ENCODE measurements at regions not wholly inside any gene's neighbourhood (a gene's known extent, or its start where the extent isn't known, plus 50 kb on each side); places are given as distances from the start of the nearest gene placed in this dataset.

DNA sequence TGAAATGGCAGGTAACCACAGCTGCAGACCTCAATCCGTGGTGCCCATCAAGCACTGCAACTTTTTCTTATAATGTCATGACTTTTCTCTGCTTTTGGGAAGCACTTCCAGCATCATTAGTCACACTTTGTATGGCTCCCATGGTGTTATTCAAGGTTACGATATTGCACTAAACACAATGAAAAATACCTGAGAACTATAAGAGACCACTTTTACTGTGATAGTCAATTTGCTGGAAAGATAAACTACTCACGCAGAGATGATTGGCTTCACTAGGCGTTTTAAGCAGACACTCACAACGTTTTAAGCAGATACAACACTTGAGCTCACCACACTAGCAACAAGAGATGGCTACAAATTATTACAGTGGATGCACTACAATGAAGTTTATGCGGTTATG is 103.2 kb upstream of the CHRM3 start:
- no peak for TF ChIP-seq ZNF274 (IDR thresholded peaks at IDR 0.05; ENCODE audit: low read depth, low read length)
- no peak overlapping the region for H3K4me3 ChIP-seq (ENCODE audit: low read length)

DNA sequence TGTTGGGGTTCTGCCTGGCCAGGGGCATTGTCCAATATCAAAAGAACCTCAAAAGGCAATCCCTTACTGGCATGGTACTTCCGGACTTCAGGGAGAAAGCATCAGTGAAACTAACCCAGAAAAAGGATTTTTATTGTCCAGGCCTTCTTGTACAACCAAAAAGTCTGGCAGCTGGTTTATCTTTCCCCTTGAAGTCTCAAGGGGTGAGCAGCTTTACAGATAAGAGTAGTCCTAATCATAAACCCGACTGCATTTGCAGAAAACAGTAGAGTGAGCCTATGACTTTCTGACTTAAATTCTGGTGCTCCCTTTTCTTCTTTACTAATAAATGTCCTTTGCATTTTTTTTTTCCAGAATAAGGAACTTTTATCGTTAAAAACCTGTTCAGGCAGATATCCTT is 104.0 kb upstream of the CHRM3 start:
- no peak for TF ChIP-seq ZNF274 (IDR thresholded peaks at IDR 0.05; ENCODE audit: low read depth, low read length)
- H3K4me3 ChIP-seq (ENCODE audit: low read length) = no peak overlapping the region

DNA sequence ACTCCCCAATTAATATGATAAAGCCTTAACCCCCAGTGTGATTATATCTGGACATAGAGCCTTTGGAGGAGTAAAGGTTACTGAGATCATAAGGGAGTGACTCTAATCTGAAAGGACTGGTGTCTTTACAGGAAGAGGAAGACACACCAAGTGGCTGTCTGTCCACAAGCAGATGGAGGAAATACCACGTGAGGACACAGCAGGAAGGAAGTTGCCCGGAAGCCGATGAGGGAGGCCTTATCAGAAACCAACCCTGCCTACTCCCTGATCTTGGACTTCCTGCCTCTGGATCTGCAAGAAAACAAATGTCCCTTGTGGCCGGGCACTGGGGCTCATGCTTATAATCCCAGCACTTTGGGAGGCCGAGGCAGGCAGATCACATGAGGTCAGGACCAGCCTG is 110.3 kb upstream of the CHRM3 start:
- TF ChIP-seq ZNF274 (IDR thresholded peaks at IDR 0.05; ENCODE audit: low read depth, low read length) = no peak
- no peak overlapping the region for H3K4me3 ChIP-seq (ENCODE audit: low read length)

DNA sequence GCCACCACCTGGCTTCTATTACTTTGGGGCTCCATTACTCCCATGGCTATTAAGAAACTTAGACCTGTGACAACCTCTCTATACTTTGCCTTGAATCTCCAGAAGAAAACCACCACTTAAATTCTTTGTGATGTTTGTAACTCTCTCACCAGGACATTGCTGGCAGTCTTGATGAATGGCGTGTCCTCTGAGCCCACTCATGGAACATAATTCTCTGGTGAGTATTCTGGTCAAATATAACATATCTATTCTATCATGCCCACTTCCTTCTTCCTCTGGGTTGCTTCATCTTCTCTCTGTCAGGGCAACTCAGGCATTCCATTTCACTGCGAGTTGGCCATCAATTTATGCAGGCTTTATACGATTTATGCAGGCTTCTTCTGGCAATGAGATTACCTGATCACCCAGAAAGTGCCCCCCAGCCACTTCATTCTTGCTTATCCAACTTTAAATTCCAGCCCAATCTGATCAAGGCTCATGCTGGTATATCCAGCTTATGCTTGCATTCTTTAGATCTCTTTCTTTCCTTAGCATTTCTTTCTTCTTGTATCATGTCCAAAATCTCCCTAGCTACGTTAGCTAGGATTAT is 112.0 kb upstream of the CHRM3 start:
- TF ChIP-seq ZNF274 (IDR thresholded peaks at IDR 0.05; ENCODE audit: low read depth, low read length) = no peak
- H3K4me3 ChIP-seq (ENCODE audit: low read length) = no peak overlapping the region

DNA sequence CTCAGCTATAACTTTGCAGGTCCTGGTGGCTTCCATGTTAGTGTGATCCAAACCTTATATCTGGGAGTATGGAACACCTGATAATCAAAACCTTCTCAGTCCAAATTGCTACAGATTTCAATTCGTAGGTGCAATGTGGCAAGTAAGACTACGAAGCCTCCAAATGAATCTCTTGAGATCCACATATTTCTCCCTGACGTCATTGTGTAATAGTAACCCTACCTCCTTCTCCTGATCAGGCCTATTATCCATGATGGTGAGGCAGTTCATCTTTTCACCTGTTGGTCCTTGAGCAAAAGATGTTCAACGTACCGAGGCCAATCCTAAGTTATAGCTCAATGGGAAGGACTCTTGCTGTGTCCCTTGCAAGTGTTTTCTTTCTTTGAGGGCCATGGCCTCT is 115.9 kb upstream of the CHRM3 start:
- no peak for TF ChIP-seq ZNF274 (IDR thresholded peaks at IDR 0.05; ENCODE audit: low read depth, low read length)
- no peak overlapping the region for H3K4me3 ChIP-seq (ENCODE audit: low read length)

DNA sequence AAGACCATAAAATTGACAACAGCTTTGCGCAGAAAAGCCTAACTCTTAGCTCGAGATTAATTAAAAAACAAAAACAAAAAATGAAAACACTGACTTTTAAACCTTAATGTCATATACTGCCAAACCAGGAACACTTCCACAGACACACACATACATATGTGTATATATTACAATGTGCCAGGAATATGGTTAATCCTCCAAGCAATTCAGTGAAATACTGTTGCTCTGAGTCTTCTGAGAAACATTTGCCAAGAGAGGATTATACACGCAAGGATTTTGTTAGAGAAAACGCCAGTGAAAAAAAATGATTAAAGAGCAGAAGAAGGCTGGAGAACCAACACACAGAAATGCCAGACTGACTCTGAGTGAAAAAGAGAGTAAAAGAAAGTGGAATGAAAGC is 116.7 kb upstream of the CHRM3 start:
- no peak overlapping the region for H3K4me3 ChIP-seq (ENCODE audit: low read length)
- TF ChIP-seq ZNF274 (IDR thresholded peaks at IDR 0.05; ENCODE audit: low read depth, low read length) = no peak

DNA sequence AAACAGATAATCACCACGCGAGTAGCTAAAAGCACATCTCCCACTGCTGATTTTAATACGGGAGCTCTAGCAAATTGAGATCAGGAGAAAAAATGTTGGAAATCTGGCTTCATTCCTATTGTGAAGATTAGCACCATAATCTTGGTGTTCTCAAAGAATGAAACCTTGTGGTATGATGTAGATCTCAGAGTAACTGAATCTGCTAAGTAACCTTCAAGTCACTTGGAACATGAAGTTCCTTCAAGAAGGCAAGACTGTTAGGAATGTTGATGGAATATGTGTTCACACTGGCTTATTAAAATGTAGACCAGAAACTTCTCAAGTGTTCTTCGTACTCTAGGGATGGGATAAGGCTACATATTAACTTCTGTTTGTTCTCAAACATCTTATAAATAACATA is 117.4 kb upstream of the CHRM3 start:
- H3K4me3 ChIP-seq (ENCODE audit: low read length) = no peak overlapping the region
- TF ChIP-seq ZNF274 (IDR thresholded peaks at IDR 0.05; ENCODE audit: low read depth, low read length) = no peak

DNA sequence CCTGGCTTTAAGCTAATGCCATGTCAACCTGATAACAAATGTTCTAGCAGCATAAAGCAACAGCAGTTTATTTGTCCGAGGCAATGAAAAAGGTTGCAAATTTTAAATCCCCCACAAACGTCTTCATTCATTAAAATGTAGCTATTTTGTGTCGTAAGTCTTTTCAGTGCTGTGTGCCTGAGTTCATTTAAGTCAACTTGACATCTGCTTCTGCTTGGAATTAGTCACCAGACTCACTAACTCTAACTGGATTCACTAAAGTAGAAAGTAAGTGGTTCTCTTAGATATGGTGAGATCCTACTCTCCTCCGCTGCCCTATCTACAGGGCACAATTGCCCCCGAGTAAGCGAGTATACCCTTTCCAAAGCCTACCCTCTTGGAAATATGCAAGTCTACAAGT is 118.4 kb upstream of the CHRM3 start:
- TF ChIP-seq ZNF274 (IDR thresholded peaks at IDR 0.05; ENCODE audit: low read depth, low read length) = no peak
- H3K4me3 ChIP-seq (ENCODE audit: low read length) = no peak overlapping the region

DNA sequence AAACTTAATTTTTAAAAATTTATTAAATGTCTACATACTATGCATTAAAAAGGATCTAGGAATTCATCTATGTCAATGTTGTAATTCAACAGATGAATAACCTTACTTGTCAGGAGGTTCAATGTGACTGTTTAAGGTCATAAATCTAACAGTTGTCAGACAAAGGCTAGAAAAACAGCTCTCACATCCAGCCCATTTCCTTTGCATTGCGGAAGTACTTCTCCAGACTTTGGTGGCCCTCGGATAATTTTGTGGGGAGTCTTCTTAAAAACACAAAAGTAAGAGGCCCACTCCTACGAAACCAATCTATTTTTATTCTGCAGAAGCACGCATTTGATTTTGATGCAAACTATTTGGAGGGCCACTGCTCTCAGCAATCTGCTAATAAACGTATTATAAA is 122.6 kb upstream of the CHRM3 start:
- TF ChIP-seq ZNF274 (IDR thresholded peaks at IDR 0.05; ENCODE audit: low read depth, low read length) = no peak
- H3K4me3 ChIP-seq (ENCODE audit: low read length) = no peak overlapping the region

DNA sequence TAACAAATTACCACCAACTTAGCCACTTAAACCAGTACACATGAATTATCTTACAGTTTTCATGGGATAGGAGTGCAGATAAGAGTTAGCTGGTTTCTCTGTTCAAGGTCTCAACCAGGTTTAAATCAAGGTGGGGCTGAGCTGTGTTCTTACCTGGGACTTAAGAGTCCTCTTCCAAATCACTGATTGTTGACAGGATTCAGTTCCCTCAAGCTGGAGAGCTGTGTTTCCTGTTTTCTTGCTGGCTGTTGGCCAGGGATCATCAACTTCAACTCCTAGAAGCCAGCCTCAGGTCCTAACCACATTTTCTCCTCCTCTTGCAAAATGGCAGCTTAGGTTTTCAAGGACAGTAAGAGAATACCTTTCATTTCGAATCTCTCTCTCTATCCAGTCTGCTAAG is 123.8 kb upstream of the CHRM3 start:
- TF ChIP-seq ZNF274 (IDR thresholded peaks at IDR 0.05; ENCODE audit: low read depth, low read length) = no peak
- H3K4me3 ChIP-seq (ENCODE audit: low read length) = no peak overlapping the region

DNA sequence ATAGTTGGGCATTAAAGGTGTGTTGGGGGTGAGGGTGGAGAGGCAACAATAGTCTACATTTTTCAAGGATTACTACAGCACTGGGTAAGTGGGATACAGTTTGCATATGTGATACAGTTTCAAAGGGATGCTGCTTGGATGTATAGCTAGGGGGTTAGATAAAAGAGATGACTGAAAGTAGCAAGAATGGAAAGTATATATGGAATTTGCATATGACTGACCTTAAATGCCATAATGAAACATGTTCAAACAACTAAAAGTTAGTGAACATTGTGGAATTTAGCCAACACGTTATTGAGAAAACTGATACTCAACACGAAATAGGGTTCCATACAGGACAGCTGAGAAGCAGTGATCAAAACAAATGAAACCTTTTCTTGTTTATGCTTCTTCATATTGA is 124.8 kb upstream of the CHRM3 start:
- H3K4me3 ChIP-seq (ENCODE audit: low read length) = no peak overlapping the region
- TF ChIP-seq ZNF274 (IDR thresholded peaks at IDR 0.05; ENCODE audit: low read depth, low read length) = no peak

DNA sequence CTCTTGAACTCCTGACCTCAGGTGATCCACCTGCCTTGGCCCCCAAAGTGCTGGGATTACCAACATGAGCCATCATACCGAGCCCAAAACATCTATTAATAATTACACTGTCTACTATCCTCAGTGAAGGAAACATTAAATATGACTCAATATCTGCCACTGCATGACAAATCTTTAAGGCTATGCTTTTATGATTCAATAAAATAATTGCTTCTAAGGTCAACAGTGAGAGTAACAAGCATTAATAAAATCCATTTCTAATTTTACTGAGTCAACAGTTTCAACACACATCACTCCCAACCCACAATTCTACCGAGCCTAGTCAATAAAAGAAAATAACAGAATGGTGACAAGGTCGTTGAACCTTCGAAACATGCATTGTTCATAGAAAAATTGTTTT is 125.5 kb upstream of the CHRM3 start:
- H3K4me3 ChIP-seq (ENCODE audit: low read length) = no peak overlapping the region
- TF ChIP-seq ZNF274 (IDR thresholded peaks at IDR 0.05; ENCODE audit: low read depth, low read length) = no peak

DNA sequence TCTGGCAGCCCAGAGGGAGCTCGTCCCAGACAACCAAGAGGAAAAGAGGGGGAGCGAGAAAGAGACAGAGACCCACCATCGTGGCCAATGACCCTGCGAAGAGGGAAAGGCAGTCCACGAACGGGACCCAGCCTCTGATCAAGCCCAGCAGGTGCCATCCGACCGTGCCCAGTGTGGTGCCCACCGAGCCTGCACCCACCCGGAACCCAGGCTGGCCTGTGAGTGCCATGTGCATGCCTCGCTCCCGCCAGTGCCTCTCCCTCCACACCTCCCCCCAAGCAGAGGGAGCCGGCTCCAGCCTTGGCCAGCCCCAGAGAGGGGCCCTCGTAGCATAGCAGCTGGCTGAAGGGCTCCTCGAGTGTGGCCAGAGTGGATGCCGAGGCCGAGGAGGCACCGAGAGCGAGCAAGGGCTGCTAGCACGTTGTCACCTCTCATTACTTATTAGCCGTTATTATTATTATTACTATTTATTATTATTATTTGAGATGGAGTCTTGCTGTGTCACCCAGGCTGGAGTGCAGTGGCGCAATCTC is 130.7 kb upstream of the CHRM3 start:
- H3K4me3 ChIP-seq (ENCODE audit: low read length) = no peak overlapping the region
- TF ChIP-seq ZNF274 (IDR thresholded peaks at IDR 0.05; ENCODE audit: low read depth, low read length) = no peak

DNA sequence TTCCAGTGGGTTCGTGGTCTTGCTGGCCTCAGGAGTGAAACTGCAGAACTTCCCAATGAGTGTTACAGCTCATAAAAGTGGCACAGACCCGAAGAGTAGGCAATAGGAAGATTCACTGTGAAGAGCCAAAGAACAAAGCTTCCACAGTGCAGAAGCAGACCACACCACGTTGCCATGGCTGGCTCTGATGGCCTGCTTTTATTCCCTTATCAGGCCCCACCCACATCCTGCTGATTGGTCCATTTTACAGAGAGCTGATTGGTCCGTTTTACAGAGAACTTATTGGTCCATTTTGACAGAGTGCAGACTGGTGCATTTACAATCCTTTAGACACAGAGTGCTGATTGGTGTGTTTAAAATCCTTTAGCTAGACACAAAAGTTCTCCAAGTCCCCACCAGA is 131.4 kb upstream of the CHRM3 start:
- no peak overlapping the region for H3K4me3 ChIP-seq (ENCODE audit: low read length)
- no peak for TF ChIP-seq ZNF274 (IDR thresholded peaks at IDR 0.05; ENCODE audit: low read depth, low read length)

DNA sequence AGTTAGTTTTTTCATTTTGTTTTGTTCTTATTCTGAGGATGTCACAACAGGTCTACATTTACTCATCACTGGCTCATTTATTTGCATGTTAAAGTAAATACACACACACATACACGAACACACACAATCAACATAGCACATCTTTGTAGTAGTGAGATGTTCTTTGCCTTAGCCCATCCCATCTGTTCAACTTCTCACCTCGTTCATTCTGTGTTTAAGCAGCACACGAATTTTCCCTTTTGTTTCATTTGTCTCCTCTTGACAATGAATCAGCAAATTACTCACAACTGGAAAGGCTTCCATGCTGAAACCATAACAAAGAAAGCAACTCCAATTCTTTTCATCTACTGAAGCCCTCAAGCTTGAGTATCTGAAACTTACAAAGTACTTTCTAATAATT is 133.3 kb upstream of the CHRM3 start:
- H3K4me3 ChIP-seq (ENCODE audit: low read length) = no peak overlapping the region
- TF ChIP-seq ZNF274 (IDR thresholded peaks at IDR 0.05; ENCODE audit: low read depth, low read length) = no peak

DNA sequence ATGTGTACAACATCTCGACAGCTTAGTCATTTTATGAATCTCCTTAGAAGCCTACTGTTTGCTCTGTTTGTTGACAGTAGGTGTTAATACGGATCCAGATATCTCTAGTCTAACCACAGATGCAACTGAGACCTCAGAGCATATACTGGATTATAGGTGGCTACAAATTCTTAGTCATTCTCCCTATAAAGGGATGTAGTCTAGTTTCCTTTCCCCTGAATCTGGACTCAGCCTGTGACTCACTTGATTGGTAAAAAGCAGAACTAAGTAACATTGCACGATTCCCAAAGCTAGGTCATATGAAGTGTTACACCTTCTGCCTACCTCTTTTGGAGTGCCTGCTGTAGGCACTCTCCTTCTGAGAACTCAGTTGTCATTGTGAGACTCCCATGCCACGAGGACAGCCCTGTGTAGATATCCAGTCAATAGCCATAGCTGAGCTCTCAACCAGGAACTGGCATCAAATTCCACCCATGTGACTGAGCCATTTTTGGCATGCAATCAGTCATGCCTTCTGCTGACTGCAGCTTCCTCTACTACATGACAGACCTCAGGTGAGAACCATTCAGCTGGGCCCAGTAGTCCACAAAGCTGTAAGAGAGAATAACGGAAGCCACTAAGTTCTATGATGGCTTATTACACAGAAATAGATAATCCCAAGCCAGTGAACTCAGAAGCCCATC is 135.9 kb upstream of the CHRM3 start:
- H3K4me3 ChIP-seq (ENCODE audit: low read length) = no peak overlapping the region
- TF ChIP-seq ZNF274 (IDR thresholded peaks at IDR 0.05; ENCODE audit: low read depth, low read length) = no peak
